GM21447 (cell line): ENCODE measurements at regions not wholly inside any gene's neighbourhood (a gene's known extent, or its start where the extent isn't known, plus 50 kb on each side); places are given as distances from the start of the nearest gene placed in this dataset.
A peak's percentile ranks its signal among the peaks of the same experiment; 100 is the strongest.
"Not testable (repeated sequence)": the region's sequence is repeated elsewhere in the genome, so short reads cannot be mapped to it uniquely, and the experiment has no call there.

ENCODE experiments used
- ATAC-seq: cut with Tn5 transposase; IDR thresholded peaks from one replicate; pipeline ENCODE4 v1.9.1; 2021; ENCODE audit not compliant: unreplicated experiment

DNA sequence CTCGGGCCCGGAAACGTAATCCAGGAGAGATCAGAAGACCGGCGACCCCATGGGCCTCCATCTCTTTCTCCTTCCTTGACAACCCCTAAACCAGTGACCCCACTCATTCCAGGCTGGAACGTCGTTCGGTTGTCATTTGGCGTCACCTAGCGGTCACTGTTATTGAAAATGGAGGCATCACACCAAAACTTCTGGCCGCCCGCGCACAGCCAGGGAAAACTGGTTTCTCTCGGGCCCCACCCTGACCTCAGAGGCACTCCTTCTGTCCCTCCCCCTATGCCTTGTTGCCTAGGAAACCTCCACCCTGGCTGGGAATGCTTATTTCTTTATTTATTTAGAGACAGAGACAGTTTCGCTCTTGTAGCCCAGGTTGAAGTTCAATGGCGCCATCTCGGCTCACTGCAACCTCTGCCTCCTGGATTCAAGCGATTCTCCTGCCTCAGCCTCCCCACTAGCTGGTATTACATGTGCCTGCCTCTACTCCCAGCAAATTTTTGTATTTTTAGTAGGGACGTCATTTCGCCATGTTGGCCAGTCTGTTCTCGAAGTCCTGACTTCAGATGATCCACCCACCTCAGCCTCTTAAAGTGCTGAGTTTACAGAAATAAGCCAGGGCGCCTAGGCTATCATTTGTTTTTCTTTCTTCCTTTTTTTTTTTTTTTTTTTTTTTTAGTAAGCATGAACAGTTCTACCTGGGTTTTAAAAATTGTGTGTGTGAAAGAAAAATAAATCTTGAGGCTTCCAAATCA lies 2144.1 kb upstream of the TPTE start:
- peak; percentile 66 for ATAC-seq

DNA sequence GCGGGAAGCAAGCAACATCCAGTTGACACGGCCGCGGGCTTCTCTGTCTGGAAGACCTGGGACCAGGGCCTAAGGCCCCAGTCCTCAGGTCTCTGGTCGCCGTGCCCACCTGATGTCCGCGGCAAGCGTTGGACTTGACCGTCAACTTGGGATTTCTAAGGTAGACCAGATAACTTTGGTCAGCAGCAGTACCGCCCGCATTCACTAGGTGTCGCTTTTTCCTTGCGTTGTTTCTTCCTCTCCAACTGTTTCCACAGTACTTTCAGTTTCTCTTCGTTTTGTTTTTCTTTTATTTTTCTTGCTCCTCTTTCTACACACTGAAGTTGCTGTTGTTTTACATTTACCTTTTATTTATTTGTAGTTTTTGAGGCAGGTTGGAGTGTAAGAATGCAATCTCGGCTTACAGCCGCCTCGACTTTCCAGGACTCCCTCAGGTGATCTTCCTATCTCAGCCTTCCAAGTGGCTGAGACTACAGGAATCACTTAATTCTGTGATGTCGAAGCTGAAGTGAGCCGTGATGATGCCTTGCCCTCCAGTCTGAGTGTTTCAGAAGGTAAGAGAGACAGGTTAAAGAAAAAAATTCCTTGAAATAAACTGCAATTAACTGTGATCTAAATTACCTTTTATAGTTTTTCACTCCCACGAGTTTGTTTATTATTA lies 2140.8 kb upstream of the TPTE start:
- peak; percentile 41 for ATAC-seq

DNA sequence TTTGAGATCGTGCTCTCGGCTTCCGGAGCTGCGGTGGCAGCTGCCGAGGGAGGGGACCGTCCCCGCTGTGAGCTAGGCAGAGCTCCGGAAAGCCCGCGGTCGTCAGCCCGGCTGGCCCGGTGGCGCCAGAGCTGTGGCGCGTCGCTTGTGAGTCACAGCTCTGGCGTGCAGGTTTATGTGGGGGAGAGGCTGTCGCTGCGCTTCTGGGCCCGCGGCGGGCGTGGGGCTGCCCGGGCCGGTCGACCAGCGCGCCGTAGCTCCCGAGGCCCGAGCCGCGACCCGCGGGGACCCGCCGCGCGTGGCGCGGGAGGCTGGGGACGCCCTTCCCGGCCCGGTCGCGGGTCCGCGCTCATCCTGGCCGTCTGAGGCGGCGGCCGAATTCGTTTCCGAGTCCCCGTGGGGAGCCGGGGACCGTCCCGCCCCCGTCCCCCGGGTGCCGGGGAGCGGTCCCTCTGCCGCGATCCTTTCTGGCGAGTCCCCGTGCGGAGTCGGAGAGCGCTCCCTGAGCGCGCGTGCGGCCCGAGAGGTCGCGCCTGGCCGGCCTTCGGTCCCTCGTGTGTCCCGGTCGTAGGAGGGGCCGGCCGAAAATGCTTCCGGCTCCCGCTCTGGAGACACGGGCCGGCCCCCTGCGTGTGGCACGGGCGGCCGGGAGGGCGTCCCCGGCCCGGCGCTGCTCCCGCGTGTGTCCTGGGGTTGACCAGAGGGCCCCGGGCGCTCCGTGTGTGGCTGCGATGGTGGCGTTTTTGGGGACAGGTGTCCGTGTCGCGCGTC lies 2133.0 kb upstream of the TPTE start:
- ATAC-seq: peak; percentile 92

DNA sequence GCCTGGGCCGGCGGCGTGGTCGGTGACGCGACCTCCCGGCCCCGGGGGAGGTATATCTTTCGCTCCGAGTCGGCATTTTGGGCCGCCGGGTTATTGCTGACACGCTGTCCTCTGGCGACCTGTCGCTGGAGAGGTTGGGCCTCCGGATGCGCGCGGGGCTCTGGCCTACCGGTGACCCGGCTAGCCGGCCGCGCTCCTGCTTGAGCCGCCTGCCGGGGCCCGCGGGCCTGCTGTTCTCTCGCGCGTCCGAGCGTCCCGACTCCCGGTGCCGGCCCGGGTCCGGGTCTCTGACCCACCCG lies 2132.5 kb upstream of the TPTE start:
- ATAC-seq: not testable (repeated sequence)

DNA sequence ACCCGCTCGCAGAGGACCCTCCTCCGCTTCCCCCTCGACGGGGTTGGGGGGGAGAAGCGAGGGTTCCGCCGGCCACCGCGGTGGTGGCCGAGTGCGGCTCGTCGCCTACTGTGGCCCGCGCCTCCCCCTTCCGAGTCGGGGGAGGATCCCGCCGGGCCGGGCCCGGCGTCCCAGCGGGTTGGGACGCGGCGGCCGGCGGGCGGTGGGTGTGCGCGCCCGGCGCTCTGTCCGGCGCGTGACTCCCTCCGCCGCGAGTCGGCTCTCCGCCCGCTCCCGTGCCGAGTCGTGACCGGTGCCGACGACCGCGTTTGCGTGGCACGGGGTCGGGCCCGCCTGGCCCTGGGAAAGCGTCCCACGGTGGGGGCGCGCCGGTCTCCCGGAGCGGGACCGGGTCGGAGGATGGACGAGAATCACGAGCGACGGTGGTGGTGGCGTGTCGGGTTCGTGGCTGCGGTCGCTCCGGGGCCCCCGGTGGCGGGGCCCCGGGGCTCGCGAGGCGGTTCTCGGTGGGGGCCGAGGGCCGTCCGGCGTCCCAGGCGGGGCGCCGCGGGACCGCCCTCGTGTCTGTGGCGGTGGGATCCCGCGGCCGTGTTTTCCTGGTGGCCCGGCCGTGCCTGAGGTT lies 2130.7 kb upstream of the TPTE start:
- ATAC-seq: not testable (repeated sequence)

DNA sequence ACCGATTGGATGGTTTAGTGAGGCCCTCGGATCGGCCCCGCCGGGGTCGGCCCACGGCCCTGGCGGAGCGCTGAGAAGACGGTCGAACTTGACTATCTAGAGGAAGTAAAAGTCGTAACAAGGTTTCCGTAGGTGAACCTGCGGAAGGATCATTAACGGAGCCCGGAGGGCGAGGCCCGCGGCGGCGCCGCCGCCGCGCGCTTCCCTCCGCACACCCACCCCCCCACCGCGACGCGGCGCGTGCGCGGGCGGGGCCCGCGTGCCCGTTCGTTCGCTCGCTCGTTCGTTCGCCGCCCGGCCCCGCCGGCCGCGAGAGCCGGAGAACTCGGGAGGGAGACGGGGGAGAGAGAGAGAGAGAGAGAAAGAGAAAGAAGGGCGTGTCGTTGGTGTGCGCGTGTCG lies 2127.0 kb upstream of the TPTE start:
- not testable (repeated sequence) for ATAC-seq

DNA sequence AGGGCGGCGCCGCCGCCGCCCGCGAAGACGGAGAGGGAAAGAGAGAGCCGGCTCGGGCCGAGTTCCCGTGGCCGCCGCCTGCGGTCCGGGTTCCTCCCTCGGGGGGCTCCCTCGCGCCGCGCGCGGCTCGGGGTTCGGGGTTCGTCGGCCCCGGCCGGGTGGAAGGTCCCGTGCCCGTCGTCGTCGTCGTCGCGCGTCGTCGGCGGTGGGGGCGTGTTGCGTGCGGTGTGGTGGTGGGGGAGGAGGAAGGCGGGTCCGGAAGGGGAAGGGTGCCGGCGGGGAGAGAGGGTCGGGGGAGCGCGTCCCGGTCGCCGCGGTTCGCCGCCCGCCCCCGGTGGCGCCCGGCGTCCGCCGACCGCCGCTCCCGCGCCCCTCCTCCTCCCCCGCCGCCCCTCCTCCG lies 2125.4 kb upstream of the TPTE start:
- not testable (repeated sequence) for ATAC-seq

DNA sequence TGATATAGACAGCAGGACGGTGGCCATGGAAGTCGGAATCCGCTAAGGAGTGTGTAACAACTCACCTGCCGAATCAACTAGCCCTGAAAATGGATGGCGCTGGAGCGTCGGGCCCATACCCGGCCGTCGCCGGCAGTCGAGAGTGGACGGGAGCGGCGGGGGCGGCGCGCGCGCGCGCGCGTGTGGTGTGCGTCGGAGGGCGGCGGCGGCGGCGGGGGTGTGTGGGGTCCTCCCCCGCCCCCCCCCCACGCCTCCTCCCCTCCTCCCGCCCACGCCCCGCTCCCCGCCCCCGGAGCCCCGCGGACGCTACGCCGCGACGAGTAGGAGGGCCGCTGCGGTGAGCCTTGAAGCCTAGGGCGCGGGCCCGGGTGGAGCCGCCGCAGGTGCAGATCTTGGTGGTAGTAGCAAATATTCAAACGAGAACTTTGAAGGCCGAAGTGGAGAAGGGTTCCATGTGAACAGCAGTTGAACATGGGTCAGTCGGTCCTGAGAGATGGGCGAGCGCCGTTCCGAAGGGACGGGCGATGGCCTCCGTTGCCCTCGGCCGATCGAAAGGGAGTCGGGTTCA lies 2122.4 kb upstream of the TPTE start:
- ATAC-seq: not testable (repeated sequence)

DNA sequence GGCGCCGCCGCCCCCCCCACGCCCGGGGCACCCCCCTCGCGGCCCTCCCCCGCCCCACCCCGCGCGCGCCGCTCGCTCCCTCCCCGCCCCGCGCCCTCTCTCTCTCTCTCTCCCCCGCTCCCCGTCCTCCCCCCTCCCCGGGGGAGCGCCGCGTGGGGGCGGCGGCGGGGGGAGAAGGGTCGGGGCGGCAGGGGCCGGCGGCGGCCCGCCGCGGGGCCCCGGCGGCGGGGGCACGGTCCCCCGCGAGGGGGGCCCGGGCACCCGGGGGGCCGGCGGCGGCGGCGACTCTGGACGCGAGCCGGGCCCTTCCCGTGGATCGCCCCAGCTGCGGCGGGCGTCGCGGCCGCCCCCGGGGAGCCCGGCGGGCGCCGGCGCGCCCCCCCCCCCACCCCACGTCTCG lies 2121.5 kb upstream of the TPTE start:
- not testable (repeated sequence) for ATAC-seq

DNA sequence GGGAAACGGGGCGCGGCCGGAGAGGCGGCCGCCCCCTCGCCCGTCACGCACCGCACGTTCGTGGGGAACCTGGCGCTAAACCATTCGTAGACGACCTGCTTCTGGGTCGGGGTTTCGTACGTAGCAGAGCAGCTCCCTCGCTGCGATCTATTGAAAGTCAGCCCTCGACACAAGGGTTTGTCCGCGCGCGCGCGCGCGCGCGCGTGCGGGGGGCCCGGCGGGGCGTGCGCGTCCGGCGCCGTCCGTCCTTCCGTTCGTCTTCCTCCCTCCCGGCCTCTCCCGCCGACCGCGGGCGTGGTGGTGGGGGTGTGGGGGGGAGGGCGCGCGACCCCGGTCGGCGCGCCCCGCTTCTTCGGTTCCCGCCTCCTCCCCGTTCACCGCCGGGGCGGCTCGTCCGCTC lies 2119.6 kb upstream of the TPTE start:
- not testable (repeated sequence) for ATAC-seq

DNA sequence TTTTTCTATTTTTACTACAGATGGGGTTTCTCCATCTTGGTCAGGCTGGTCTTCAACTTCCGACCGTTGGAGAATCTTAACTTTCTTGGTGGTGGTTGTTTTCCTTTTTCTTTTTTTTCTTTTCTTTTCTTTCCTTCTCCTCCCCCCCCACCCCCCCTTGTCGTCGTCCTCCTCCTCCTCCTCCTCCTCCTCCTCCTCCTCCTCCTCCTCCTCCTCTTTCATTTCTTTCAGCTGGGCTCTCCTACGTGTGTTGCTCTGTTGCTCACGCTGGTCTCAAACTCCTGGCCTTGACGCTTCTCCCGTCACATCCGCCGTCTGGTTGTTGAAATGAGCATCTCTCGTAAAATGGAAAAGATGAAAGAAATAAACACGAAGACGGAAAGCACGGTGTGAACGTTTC lies 2115.1 kb upstream of the TPTE start:
- ATAC-seq: not testable (repeated sequence)

DNA sequence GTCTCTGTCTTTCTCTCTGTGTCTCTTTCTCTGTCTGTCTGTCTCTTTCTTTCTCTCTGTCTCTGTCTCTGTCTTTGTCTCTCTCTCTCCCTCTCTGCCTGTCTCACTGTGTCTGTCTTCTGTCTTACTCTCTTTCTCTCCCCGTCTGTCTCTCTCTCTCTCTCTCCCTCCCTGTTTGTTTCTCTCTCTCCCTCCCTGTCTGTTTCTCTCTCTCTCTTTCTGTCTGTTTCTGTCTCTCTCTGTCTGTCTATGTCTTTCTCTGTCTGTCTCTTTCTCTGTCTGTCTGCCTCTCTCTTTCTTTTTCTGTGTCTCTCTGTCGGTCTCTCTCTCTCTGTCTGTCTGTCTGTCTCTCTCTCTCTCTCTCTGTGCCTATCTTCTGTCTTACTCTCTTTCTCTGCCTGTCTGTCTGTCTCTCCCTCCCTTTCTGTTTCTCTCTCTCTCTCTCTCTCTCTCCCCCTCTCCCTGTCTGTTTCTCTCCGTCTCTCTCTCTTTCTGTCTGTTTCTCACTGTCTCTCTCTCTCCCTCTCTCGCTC lies 2110.2 kb upstream of the TPTE start:
- not testable (repeated sequence) for ATAC-seq

DNA sequence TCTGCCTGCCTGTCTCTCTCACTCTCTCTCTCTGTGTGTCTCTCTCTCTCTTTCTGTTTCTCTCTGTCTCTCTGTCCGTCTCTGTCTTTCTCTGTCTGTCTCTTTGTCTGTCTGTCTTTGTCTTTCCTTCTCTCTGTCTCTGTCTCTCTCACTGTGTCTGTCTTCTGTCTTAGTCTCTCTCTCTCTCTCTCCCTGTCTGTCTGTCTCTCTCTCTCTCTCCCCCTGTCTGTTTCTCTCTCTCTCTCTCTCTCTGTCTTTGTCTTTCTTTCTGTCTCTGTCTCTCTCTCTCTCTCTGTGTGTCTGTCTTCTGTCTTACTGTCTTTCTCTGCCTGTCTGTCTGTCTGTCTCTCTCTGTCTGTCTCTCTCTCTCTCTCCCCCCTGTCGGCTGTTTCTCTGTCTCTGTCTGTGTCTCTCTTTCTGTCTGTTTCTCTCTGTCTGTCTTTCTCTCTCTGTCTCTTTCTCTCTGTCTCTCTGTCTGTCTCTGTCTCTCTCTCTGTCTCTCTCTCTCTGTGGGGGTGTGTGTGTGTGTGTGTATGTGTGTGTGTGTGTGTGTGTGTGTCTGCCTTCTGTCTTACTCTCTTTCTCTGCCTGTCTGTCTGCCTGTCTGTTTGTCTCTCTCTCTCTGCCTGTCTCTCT lies 2101.3 kb upstream of the TPTE start:
- peak; percentile 79 for ATAC-seq

DNA sequence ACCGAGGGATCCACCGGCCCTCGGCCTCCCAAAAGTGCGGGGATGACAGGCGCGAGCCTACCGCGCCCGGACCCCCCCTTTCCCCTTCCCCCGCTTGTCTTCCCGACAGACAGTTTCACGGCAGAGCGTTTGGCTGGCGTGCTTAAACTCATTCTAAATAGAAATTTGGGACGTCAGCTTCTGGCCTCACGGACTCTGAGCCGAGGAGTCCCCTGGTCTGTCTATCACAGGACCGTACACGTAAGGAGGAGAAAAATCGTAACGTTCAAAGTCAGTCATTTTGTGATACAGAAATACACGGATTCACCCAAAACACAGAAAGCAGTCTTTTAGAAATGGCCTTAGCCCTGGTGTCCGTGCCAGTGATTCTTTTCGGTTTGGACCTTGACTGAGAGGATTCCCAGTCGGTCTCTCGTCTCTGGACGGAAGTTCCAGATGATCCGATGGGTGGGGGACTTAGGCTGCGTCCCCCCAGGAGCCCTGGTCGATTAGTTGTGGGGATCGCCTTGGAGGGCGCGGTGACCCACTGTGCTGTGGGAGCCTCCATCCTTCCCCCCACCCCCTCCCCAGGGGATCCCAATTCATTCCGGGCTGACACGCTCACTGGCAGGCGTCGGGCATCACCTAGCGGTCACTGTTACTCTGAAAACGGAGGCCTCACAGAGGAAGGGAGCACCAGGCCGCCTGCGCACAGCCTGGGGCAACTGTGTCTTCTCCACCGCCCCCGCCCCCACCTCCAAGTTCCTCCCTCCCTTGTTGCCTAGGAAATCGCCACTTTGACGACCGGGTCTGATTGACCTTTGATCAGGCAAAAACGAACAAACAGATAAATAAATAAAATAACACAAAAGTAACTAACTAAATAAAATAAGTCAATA lies 2093.4 kb upstream of the TPTE start:
- ATAC-seq: peak; percentile 38

DNA sequence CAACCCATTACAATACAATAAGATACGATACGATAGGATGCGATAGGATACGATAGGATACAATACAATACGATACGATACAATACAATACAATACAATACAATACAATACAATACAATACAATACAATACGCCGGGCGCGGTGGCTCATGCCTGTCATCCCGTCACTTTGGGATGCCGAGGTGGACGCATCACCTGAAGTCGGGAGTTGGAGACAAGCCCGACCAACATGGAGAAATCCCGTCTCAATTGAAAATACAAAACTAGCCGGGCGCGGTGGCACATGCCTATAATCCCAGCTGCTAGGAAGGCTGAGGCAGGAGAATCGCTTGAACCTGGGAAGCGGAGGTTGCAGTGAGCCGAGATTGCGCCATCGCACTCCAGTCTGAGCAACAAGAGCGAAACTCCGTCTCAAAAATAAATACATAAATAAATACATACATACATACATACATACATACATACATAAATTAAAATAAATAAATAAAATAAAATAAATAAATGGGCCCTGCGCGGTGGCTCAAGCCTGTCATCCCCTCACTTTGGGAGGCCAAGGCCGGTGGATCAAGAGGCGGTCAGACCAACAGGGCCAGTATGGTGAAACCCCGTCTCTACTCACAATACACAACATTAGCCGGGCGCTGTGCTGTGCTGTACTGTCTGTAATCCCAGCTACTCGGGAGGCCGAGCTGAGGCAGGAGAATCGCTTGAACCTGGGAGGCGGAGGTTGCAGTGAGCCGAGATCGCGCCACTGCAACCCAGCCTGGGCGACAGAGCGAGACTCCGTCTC lies 2092.5 kb upstream of the TPTE start:
- peak; percentile 62 for ATAC-seq

DNA sequence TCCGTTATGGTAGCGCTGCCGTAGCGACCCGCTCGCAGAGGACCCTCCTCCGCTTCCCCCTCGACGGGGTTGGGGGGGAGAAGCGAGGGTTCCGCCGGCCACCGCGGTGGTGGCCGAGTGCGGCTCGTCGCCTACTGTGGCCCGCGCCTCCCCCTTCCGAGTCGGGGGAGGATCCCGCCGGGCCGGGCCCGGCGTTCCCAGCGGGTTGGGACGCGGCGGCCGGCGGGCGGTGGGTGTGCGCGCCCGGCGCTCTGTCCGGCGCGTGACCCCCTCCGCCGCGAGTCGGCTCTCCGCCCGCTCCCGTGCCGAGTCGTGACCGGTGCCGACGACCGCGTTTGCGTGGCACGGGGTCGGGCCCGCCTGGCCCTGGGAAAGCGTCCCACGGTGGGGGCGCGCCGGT lies 2086.7 kb upstream of the TPTE start:
- ATAC-seq: not testable (repeated sequence)

DNA sequence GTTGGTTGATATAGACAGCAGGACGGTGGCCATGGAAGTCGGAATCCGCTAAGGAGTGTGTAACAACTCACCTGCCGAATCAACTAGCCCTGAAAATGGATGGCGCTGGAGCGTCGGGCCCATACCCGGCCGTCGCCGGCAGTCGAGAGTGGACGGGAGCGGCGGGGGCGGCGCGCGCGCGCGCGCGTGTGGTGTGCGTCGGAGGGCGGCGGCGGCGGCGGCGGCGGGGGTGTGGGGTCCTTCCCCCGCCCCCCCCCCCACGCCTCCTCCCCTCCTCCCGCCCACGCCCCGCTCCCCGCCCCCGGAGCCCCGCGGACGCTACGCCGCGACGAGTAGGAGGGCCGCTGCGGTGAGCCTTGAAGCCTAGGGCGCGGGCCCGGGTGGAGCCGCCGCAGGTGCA lies 2078.3 kb upstream of the TPTE start:
- ATAC-seq: not testable (repeated sequence)

DNA sequence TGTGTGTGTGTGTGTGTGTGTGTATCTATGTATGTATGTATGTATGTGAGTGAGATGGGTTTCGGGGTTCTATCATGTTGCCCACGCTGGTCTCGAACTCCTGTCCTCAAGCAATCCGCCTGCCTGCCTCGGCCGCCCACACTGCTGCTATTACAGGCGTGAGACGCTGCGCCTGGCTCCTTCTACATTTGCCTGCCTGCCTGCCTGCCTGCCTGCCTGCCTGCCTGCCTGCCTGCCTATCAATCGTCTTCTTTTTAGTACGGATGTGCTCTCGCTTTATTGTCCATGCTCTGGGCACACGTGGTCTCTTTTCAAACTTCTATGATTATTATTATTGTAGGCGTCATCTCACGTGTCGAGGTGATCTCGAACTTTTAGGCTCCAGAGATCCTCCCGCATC lies 2071.6 kb upstream of the TPTE start:
- not testable (repeated sequence) for ATAC-seq
